Psoas muscle (tissue), 7 donors: ENCODE measurements at regions not wholly inside any gene's neighbourhood (a gene's known extent, or its start where the extent isn't known, plus 50 kb on each side); places are given as distances from the start of the nearest gene placed in this dataset.

Experiments used
- ATAC-seq, 4 donors: fragments of 200-7000 bp; cut with Tn5 transposase; one replicate each; pipeline ENCODE4 v1.9.1; 2020; ENCODE audit warnings: moderate library complexity in 3 of 4, mild to moderate bottlenecking in 2 of 4
- DNase-seq, 2 donors: peaks; one replicate each; pipeline ENCODE4 v3.0.0-alpha.2; 2020
- H3K27ac ChIP-seq: fragments of 200-600 bp; one replicate; pipeline ENCODE4 v1.8.0; 2022
- H3K27me3 ChIP-seq, 3 donors: fragments of 200-600 bp in 1 of 3; one replicate each; pipeline versions ENCODE4 v1.6.1 to v1.8.0; 2013 to 2022; ENCODE audit warnings: low read length in 2 of 3, mild to moderate bottlenecking in 2 of 3, moderate library complexity in 1 of 3; ENCODE audit not compliant: insufficient read depth in 3 of 3
- H3K36me3 ChIP-seq, 2 donors: fragments of 200-600 bp in 1 of 2; one replicate each; pipeline versions ENCODE4 v1.6.1 to v1.8.0; 2013 to 2022; ENCODE audit warnings: low read depth in 1 of 2, mild to moderate bottlenecking in 1 of 2, moderate library complexity in 1 of 2; ENCODE audit not compliant: insufficient read depth in 1 of 2
- H3K4me1 ChIP-seq: fragments of 200-600 bp; one replicate; pipeline ENCODE4 v1.8.0; 2022
- H3K4me3 ChIP-seq: fragments of 200-600 bp; one replicate; pipeline ENCODE4 v1.8.0; 2022; ENCODE audit warnings: mild to moderate bottlenecking
- H3K9me3 ChIP-seq: fragments of 200-600 bp; one replicate; pipeline ENCODE4 v1.8.0; 2022
- CTCF ChIP-seq: fragments of 200-600 bp; IDR thresholded peaks from one replicate; pipeline ENCODE4 v1.8.0; 2022; ENCODE audit warnings: antibody characterized with exemption
- WGBS, 3 donors: extraction: QIAGEN DNeasy Blood & Tissue Kit; methylation state at CpG; one replicate each; pipeline versions ENCODE4 v1.1.6 to v1.1.7; 2013; 5-methylcytosine and 5-hydroxymethylcytosine counted together
- intact Hi-C, 2 donors: fragments of 100-400 bp; cut with DNase I; formaldehyde crosslinking; loops; one replicate each; pipeline versions ENCODE4 v1.11.0 to v1.14.2; 2022
- donor health status: healthy with polysubstance abuse.
- donor health status: DM: no; HTN: no; CAD: no; lungs with moderate emphysema.
- donor health status: Bipolar disorder and iron deficiency.
- donor health status: healthy.
- donor health status: DM: yes; HTN: yes; CAD: no.
- donor health status: DM: no; HTN: no; CAD: no.
- donor health status: DM: yes; HTN: yes; CAD: no.

GRCh38 chr5:23028445-23029021 lies 175.4 kb upstream of the CDH12 start:
- Histone ChIP-seq H3K27me3 (no peaks in the 10 kb centered on the region), H3K4me1 (no peaks in the 10 kb centered on the region), H3K36me3 (no peaks in the 10 kb centered on the region), H3K27ac (no peak overlapping the region), H3K9me3 (no peaks in the 10 kb centered on the region), H3K4me3 (no peak overlapping the region)
- DNase-seq = no peak
- intact Hi-C loops = no loop called here
- 88 to 95% (median 90%) methylated on average over 3 of the region's 3 CpGs for WGBS, 3 donors
- no peak for TF ChIP-seq CTCF
- no peak for ATAC-seq

GRCh38 chr5:23027830-23028229 lies 174.7 kb upstream of the CDH12 start:
- no peak for DNase-seq
- no peaks in the 10 kb centered on the region for H3K27me3 ChIP-seq
- H3K36me3 ChIP-seq = no peaks in the 10 kb centered on the region
- no peak for TF ChIP-seq CTCF
- no peak for ATAC-seq
- intact Hi-C loops = no loop called here
- 71 to 81% (median 77%) methylated on average over 4 of the region's 4 CpGs for WGBS, 3 donors
- H3K4me3 ChIP-seq = no peak overlapping the region
- H3K27ac ChIP-seq = no peak overlapping the region
- H3K4me1 ChIP-seq = no peaks in the 10 kb centered on the region
- no peaks in the 10 kb centered on the region for H3K9me3 ChIP-seq

GRCh38 chr5:23027331-23027730 lies 174.2 kb upstream of the CDH12 start:
- no peaks in the 10 kb centered on the region for H3K9me3 ChIP-seq
- no peak overlapping the region for H3K27ac ChIP-seq
- WGBS, 3 donors = 61 to 76% (median 63%) methylated on average over 2 of the region's 2 CpGs
- no peaks in the 10 kb centered on the region for H3K27me3 ChIP-seq
- intact Hi-C loops = no loop called here
- no peak for TF ChIP-seq CTCF
- no peak overlapping the region for H3K4me3 ChIP-seq
- no peak for DNase-seq
- no peaks in the 10 kb centered on the region for H3K36me3 ChIP-seq
- H3K4me1 ChIP-seq = no peaks in the 10 kb centered on the region
- no peak for ATAC-seq

- Histone ChIP-seq H3K27me3 (no peaks in the 10 kb centered on the region), H3K4me3 (no peak overlapping the region), H3K4me1 (no peaks in the 10 kb centered on the region), H3K27ac (no peak overlapping the region), H3K36me3 (no peaks in the 10 kb centered on the region), H3K9me3 (no peaks in the 10 kb centered on the region)
- intact Hi-C loops = no loop called here
- 60 to 63% (median 62%) methylated on average over 5 of the region's 5 CpGs for WGBS, 3 donors
- ATAC-seq (no peak), DNase-seq (no peak)
- no peak for TF ChIP-seq CTCF
Measured at GRCh38 chr5:23026252-23027170, 173.4 kb upstream of the CDH12 start.
